HEK293 (cell line): ENCODE measurements at regions not wholly inside any gene's neighbourhood (a gene's known extent, or its start where the extent isn't known, plus 50 kb on each side); places are given as distances from the start of the nearest gene placed in this dataset.

ENCODE experiments used
- CTCF ChIA-PET: fragments of 350-600 bp; formaldehyde crosslinking; extraction: SDS; loops from one replicate; lab custom pipeline; 2021; ENCODE audit warnings: antibody characterized with exemption; lab: Yijun Ruan, JAX
- POLR2A ChIA-PET: fragments of 300-600 bp; formaldehyde crosslinking; extraction: SDS; loops from one replicate; lab custom pipeline; 2020; ENCODE audit warnings: antibody characterized with exemption, inconsistent platforms; lab: Yijun Ruan, JAX
- H3K27ac ChIP-seq: fragments of 200-500 bp; sonication (Bioruptor generic); 2 replicates; pipeline ENCODE4 v1.5.1; 2014; ENCODE audit warnings: low read depth, low read length, control low read depth, inconsistent platforms; ENCODE audit errors: extremely low read depth
- H3K36me3 ChIP-seq, 2 experiments: fragments of 200-500 bp in 1 of 2; sonication (Bioruptor generic) in 1 of 2; 1 replicate in 1 of 2; 2 replicates in 1 of 2; pipeline ENCODE4 v1.5.1; 2014 to 2017; ENCODE audit warnings: inconsistent platforms in 2 of 2, low read length in 2 of 2; ENCODE audit not compliant: control insufficient read depth in 2 of 2, insufficient read depth in 1 of 2
- H3K4me1 ChIP-seq: fragments of 200-500 bp; sonication (Bioruptor generic); 2 replicates; pipeline ENCODE4 v1.5.1; 2014; ENCODE audit warnings: mild to moderate bottlenecking, low read length, inconsistent platforms; ENCODE audit not compliant: control insufficient read depth, insufficient read depth
- H3K4me3 ChIP-seq: 2 replicates; pipeline ENCODE4 v1.5.1; 2011; ENCODE audit warnings: low read depth, mild to moderate bottlenecking, control low read depth, low read length, moderate library complexity
- H3K9me3 ChIP-seq: fragments of 200-500 bp; sonication (Bioruptor generic); 2 replicates; pipeline ENCODE4 v1.5.1; 2014; ENCODE audit warnings: low read depth, low read length, inconsistent platforms; ENCODE audit not compliant: control insufficient read depth, insufficient read depth
- IKZF3 ChIP-seq: fragments of 450-650 bp; IDR thresholded peaks from 2 replicates; pipeline ENCODE4 v1.5.0; 2018; ENCODE audit warnings: missing biosample characterization, mild to moderate bottlenecking, missing genetic modification characterization, moderate library complexity
- MEIS1 ChIP-seq: sonication (generic); formaldehyde crosslinking; IDR thresholded peaks from 2 replicates; pipeline ENCODE4 v1.8.1; 2022; ENCODE audit warnings: missing genetic modification reagents, mild to moderate bottlenecking, borderline replicate concordance
- OVOL3 ChIP-seq: fragments of 450-650 bp; formaldehyde crosslinking; IDR thresholded peaks from 2 replicates; pipeline ENCODE4 v1.5.1; 2016; ENCODE audit warnings: missing biosample characterization, missing genetic modification characterization
- ZNF184 ChIP-seq: fragments of 450-650 bp; IDR thresholded peaks from 2 replicates; pipeline ENCODE4 v1.5.1; 2018; ENCODE audit warnings: missing biosample characterization, mild to moderate bottlenecking, missing genetic modification characterization
- ZNF221 ChIP-seq: fragments of 450-650 bp; formaldehyde crosslinking; IDR thresholded peaks from 2 replicates; pipeline ENCODE4 v1.5.1; 2017; ENCODE audit warnings: missing biosample characterization, missing genetic modification characterization, borderline replicate concordance
- ZNF302 ChIP-seq: fragments of 450-650 bp; formaldehyde crosslinking; IDR thresholded peaks from 2 replicates; pipeline ENCODE4 v1.5.1; 2016; ENCODE audit warnings: missing biosample characterization, missing genetic modification characterization, low read depth
- ZNF366 ChIP-seq: fragments of 450-650 bp; formaldehyde crosslinking; conservative IDR thresholded peaks from 2 replicates; pipeline ENCODE4 v1.5.1; 2016; ENCODE audit warnings: missing biosample characterization, missing genetic modification characterization
- ZNF521 ChIP-seq: fragments of 450-650 bp; formaldehyde crosslinking; IDR thresholded peaks from 2 replicates; pipeline ENCODE4 v1.5.1; 2017; ENCODE audit warnings: missing biosample characterization, mild to moderate bottlenecking, missing genetic modification characterization
- ZNF530 ChIP-seq: fragments of 450-650 bp; formaldehyde crosslinking; IDR thresholded peaks from 2 replicates; pipeline ENCODE4 v1.5.1; 2016; ENCODE audit warnings: low read depth, missing biosample characterization, missing genetic modification characterization
- ZNF558 ChIP-seq: fragments of 450-650 bp; formaldehyde crosslinking; IDR thresholded peaks from 2 replicates; pipeline ENCODE4 v1.5.1; 2016; ENCODE audit warnings: missing biosample characterization, missing genetic modification characterization
- ZNF670 ChIP-seq: fragments of 450-650 bp; formaldehyde crosslinking; IDR thresholded peaks from 2 replicates; pipeline ENCODE4 v1.5.1; 2016; ENCODE audit warnings: missing biosample characterization, missing genetic modification characterization, low read depth
- ZNF785 ChIP-seq: fragments of 450-650 bp; formaldehyde crosslinking; IDR thresholded peaks from 2 replicates; pipeline ENCODE4 v1.5.1; 2016; ENCODE audit warnings: missing biosample characterization, missing genetic modification characterization
- ZNF837 ChIP-seq: fragments of 450-650 bp; formaldehyde crosslinking; IDR thresholded peaks from 2 replicates; pipeline ENCODE4 v1.5.1; 2016; ENCODE audit warnings: missing biosample characterization, missing genetic modification characterization
- ZSCAN23 ChIP-seq: fragments of 450-650 bp; formaldehyde crosslinking; IDR thresholded peaks from 2 replicates; pipeline ENCODE4 v1.5.1; 2016; ENCODE audit warnings: missing biosample characterization, missing genetic modification characterization
- TF ChIP-seq, protein P1 (sequence below): fragments of 450-650 bp; formaldehyde crosslinking; IDR thresholded peaks from 2 replicates; pipeline ENCODE4 v1.5.1; 2016; ENCODE audit warnings: missing biosample characterization, missing genetic modification characterization, low read depth
- TF ChIP-seq, protein P2 (sequence below): fragments of 450-650 bp; IDR thresholded peaks from 2 replicates; pipeline ENCODE4 v1.5.1; 2018; ENCODE audit warnings: missing biosample characterization, mild to moderate bottlenecking, missing genetic modification characterization
- TF ChIP-seq, protein P3 (sequence below): fragments of 450-650 bp; formaldehyde crosslinking; IDR thresholded peaks from 2 replicates; pipeline ENCODE4 v1.5.1; 2017; ENCODE audit warnings: missing biosample characterization, missing genetic modification characterization
- TF ChIP-seq, protein P4 (sequence below): fragments of 450-650 bp; formaldehyde crosslinking; IDR thresholded peaks from 2 replicates; pipeline ENCODE4 v1.5.1; 2017; ENCODE audit warnings: missing biosample characterization, missing genetic modification characterization

GRCh38 chr4:26073886-26074560 lies 160.0 kb downstream of the SMIM20 start:
- no peaks in the 10 kb centered on the region for H3K9me3 ChIP-seq
- no peaks in the 10 kb centered on the region for H3K4me1 ChIP-seq
- POLR2A ChIA-PET: no interaction called here
- H3K4me3 ChIP-seq: no peak overlapping the region
- CTCF ChIA-PET: interaction anchor here (1.3 kb wide), 1 partner anchor 10 kb away, joined by 3 read pairs; no protein-coding TSS in a partner anchor
- TF ChIP-seq ZNF670 (tag by site-specific recombination) (no peak), ZNF837 (tag by site-specific recombination) (no peak), ZNF302 (tag by site-specific recombination) (no peak), MEIS1 (CRISPR knock-in tag) (no peak), ZNF530 (tag by site-specific recombination) (no peak), ZNF221 (no peak), ZNF558 (tag by site-specific recombination) (no peak), ZNF184 (tag by site-specific recombination) (no peak), IKZF3 (tag by site-specific recombination) (no peak), ZNF366 (tag by site-specific recombination) (no peak), ZSCAN23 (tag by site-specific recombination) (no peak), ZNF521 (tag by site-specific recombination) (no peak), OVOL3 (tag by site-specific recombination) (no peak)
- TF ChIP-seq, protein P1, sequence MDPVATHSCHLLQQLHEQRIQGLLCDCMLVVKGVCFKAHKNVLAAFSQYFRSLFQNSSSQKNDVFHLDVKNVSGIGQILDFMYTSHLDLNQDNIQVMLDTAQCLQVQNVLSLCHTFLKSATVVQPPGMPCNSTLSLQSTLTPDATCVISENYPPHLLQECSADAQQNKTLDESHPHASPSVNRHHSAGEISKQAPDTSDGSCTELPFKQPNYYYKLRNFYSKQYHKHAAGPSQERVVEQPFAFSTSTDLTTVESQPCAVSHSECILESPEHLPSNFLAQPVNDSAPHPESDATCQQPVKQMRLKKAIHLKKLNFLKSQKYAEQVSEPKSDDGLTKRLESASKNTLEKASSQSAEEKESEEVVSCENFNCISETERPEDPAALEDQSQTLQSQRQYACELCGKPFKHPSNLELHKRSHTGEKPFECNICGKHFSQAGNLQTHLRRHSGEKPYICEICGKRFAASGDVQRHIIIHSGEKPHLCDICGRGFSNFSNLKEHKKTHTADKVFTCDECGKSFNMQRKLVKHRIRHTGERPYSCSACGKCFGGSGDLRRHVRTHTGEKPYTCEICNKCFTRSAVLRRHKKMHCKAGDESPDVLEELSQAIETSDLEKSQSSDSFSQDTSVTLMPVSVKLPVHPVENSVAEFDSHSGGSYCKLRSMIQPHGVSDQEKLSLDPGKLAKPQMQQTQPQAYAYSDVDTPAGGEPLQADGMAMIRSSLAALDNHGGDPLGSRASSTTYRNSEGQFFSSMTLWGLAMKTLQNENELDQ (tag by site-specific recombination): no peak
- TF ChIP-seq, protein P2, sequence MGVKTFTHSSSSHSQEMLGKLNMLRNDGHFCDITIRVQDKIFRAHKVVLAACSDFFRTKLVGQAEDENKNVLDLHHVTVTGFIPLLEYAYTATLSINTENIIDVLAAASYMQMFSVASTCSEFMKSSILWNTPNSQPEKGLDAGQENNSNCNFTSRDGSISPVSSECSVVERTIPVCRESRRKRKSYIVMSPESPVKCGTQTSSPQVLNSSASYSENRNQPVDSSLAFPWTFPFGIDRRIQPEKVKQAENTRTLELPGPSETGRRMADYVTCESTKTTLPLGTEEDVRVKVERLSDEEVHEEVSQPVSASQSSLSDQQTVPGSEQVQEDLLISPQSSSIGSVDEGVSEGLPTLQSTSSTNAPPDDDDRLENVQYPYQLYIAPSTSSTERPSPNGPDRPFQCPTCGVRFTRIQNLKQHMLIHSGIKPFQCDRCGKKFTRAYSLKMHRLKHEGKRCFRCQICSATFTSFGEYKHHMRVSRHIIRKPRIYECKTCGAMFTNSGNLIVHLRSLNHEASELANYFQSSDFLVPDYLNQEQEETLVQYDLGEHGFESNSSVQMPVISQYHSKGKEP (tag by site-specific recombination): no peak
- TF ChIP-seq, protein P3, sequence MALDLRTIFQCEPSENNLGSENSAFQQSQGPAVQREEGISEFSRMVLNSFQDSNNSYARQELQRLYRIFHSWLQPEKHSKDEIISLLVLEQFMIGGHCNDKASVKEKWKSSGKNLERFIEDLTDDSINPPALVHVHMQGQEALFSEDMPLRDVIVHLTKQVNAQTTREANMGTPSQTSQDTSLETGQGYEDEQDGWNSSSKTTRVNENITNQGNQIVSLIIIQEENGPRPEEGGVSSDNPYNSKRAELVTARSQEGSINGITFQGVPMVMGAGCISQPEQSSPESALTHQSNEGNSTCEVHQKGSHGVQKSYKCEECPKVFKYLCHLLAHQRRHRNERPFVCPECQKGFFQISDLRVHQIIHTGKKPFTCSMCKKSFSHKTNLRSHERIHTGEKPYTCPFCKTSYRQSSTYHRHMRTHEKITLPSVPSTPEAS: no peak
- TF ChIP-seq, protein P4, sequence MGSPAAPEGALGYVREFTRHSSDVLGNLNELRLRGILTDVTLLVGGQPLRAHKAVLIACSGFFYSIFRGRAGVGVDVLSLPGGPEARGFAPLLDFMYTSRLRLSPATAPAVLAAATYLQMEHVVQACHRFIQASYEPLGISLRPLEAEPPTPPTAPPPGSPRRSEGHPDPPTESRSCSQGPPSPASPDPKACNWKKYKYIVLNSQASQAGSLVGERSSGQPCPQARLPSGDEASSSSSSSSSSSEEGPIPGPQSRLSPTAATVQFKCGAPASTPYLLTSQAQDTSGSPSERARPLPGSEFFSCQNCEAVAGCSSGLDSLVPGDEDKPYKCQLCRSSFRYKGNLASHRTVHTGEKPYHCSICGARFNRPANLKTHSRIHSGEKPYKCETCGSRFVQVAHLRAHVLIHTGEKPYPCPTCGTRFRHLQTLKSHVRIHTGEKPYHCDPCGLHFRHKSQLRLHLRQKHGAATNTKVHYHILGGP: no peak
- TF ChIP-seq, all 188 proteins: peak for 0
- Histone ChIP-seq H3K36me3 (no peaks in the 10 kb centered on the region), H3K27ac (no peak overlapping the region)

DNA sequence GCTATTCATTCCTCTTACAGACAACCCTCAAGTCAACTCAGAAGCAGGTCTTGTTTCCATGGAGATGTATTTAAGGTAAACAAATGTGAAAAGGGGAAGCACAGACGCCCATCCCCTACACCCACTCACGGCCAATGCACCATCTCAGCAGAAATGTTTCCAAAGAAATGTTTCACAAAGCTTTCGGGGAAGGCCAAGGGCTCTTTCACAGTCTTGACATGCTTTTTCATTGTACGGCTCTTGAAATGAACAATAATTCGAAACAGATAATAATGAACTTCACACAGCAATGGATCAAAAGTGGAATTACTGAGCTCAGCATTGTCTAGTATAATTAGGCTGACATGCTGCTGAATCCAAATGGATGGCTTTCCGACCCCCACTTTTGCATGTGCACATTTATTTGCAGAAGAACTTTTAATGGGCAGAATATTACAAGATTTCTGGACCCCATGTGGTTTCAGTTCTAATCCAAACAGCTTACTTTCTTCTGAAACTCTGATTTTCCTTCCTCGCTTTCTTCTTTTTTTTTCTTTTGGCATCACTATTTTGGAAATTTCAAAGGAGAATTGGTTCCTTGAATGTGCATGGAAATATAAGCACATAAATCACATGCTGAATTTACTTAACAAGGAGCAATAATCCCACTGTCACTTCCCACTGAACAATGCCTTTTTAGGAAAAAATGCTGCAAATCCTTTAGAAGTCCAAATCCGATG lies 160.9 kb downstream of the SMIM20 start:
- POLR2A ChIA-PET: interaction anchor here (0.6 kb wide), 1 partner anchor 287 kb away, joined by 3 read pairs; no protein-coding TSS in a partner anchor
- H3K36me3 ChIP-seq: no peaks in the 10 kb centered on the region
- H3K4me1 ChIP-seq: no peaks in the 10 kb centered on the region
- H3K4me3 ChIP-seq: no peak overlapping the region
- no peak overlapping the region for H3K27ac ChIP-seq
- H3K9me3 ChIP-seq: no peaks in the 10 kb centered on the region
- no peak for TF ChIP-seq ZNF785 (tag by site-specific recombination)
- CTCF ChIA-PET: interaction anchor here (1.3 kb wide), 1 partner anchor 9 kb away, joined by 3 read pairs; no protein-coding TSS in a partner anchor
